Mucosa of rectum (tissue), 2 donors: ENCODE measurements at regions not wholly inside any gene's neighbourhood (a gene's known extent, or its start where the extent isn't known, plus 50 kb on each side); places are given as distances from the start of the nearest gene placed in this dataset.
"Not testable (repeated sequence)": the region's sequence is repeated elsewhere in the genome, so short reads cannot be mapped to it uniquely, and the experiment has no call there.

Source experiments
- H3K27ac ChIP-seq, 2 donors: one replicate each; pipeline ENCODE4 v1.7.0; 2013; ENCODE audit warnings: inconsistent platforms in 2 of 2, low read depth in 2 of 2, low read length in 2 of 2
- H3K27me3 ChIP-seq, 2 donors: one replicate each; pipeline ENCODE4 v1.7.0; 2013; ENCODE audit warnings: low read length in 2 of 2; ENCODE audit not compliant: control insufficient read depth in 2 of 2, insufficient read depth in 2 of 2
- H3K36me3 ChIP-seq, 2 donors: one replicate each; pipeline ENCODE4 v1.7.0; 2013; ENCODE audit warnings: low read length in 2 of 2; ENCODE audit not compliant: control insufficient read depth in 2 of 2, insufficient read depth in 2 of 2
- H3K4me1 ChIP-seq, 2 donors: one replicate each; pipeline ENCODE4 v1.7.0; 2013; ENCODE audit warnings: low read length in 2 of 2, mild to moderate bottlenecking in 1 of 2; ENCODE audit not compliant: control insufficient read depth in 2 of 2, insufficient read depth in 2 of 2
- H3K4me3 ChIP-seq, 2 donors: one replicate each; pipeline ENCODE4 v1.7.0; 2013; ENCODE audit warnings: low read length in 2 of 2
- H3K9ac ChIP-seq, 2 donors: one replicate each; pipeline ENCODE4 v1.7.0; 2013; ENCODE audit warnings: low read length in 2 of 2, low read depth in 1 of 2, mild to moderate bottlenecking in 1 of 2
- H3K9me3 ChIP-seq, 2 donors: one replicate each; pipeline ENCODE4 v1.7.0; 2013; ENCODE audit warnings: low read length in 2 of 2; ENCODE audit not compliant: control insufficient read depth in 2 of 2
- donor health status: healthy.
- donor health status: Normal muscosa, but diverticular disease.

- H3K4me1 ChIP-seq, H3K4me3 ChIP-seq, H3K27me3 ChIP-seq, H3K9me3 ChIP-seq, H3K36me3 ChIP-seq, H3K27ac ChIP-seq, H3K9ac ChIP-seq: not testable (repeated sequence)
Measured at GRCh38 chr1:146513754-146514153, 284.9 kb upstream of the NOTCH2NLA start.

DNA sequence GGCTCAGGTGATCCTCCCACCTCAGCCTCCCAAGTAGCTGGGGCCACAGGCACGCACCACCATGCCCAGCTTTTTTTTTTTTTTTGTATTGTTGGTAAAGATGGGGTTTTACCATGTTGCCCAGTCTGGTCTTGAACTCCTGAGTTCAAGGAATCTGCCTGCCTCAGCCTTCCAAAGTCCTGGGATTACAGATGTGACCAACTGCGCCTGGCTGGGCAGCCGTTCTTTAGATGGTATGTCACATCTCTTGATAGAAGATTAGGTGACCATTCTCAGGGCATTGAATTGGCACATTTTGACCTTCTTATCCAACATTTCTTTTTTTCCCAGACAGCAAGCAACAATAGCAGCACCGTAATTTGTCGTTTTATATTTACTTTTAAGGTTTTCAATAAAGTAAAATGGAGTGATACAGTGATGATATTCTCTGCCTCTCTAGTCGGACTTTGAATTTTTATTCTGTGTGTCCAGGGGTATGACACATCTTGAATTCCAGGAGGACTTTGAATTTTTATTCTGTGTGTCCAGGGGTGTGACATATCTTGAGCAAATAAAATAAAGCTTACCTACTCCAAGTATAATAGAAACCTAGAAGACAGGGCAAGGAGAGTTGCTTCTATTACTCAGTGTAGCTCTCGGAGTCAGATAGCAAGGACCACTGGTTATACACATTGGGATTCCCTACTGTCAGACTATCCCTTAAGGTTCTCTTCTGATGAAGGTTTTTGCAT lies 282.4 kb upstream of the NOTCH2NLA start:
- H3K27me3 ChIP-seq, H3K27ac ChIP-seq, H3K36me3 ChIP-seq, H3K9me3 ChIP-seq, H3K4me1 ChIP-seq, H3K4me3 ChIP-seq, H3K9ac ChIP-seq: not testable (repeated sequence)

DNA sequence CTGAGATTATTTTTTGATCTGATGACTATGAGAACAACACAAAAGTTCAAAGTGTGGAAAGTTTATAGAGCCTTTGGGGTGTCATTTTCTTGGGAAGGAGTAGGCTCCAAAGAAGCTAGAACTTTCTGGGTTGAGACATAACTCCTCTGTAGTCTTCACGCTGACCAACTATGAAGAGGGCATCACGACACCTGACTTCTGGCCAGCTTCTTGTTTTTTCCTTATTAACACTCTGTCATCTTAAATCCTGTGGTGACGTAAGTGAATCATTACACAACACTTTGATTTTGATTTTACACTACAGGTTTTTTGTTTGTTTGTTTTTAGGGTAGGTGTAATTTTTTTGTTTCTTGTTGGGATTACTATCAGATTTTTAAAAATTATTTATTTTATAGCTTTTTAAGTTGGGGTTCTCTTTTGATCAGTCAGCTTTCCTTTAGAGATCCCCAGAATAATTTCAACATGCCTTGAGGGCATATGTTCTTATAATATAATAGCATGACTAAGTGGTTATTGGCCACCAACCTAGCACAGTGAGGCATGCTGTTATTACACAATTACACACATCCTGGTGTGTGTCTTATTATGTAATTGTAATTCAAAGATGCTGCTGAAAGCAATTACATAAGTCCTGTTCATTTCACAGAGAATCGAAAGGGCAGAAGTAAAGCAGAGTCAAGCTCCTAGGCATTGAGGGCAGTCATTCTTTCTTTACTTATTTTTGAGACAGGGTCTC lies 281.6 kb upstream of the NOTCH2NLA start:
- not testable (repeated sequence) for H3K4me3 ChIP-seq, H3K9ac ChIP-seq, H3K27ac ChIP-seq, H3K27me3 ChIP-seq, H3K4me1 ChIP-seq, H3K36me3 ChIP-seq, H3K9me3 ChIP-seq

DNA sequence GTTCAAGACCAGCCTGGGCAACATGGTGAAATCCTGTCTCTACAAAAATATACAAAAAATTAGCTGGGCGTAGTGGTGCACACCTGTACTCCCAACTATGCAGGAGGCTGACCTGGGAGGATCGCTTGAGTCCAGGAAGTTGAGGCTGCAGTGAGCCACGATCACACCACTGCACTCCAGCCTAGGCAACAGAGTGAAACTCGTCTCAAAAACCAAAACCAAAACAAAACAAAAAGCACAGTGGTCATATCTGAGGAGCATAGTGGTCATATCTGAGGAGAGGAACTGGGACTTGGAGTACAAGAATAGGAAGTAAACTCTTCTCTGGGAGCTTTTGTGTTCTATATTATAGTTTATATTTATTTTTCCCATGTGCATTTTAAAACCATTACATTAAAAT lies 275.3 kb upstream of the NOTCH2NLA start:
- not testable (repeated sequence) for H3K9me3 ChIP-seq, H3K4me3 ChIP-seq, H3K4me1 ChIP-seq, H3K27me3 ChIP-seq, H3K27ac ChIP-seq, H3K9ac ChIP-seq, H3K36me3 ChIP-seq

GRCh38 chr1:146487555-146487954 lies 258.7 kb upstream of the NOTCH2NLA start:
- H3K4me3 ChIP-seq, H3K27me3 ChIP-seq, H3K9ac ChIP-seq, H3K4me1 ChIP-seq, H3K9me3 ChIP-seq, H3K27ac ChIP-seq, H3K36me3 ChIP-seq: not testable (repeated sequence)

- H3K4me1 ChIP-seq, H3K27ac ChIP-seq, H3K9me3 ChIP-seq, H3K9ac ChIP-seq, H3K27me3 ChIP-seq, H3K36me3 ChIP-seq, H3K4me3 ChIP-seq: not testable (repeated sequence)
Measured at GRCh38 chr1:146487155-146487554, 258.3 kb upstream of the NOTCH2NLA start.

DNA sequence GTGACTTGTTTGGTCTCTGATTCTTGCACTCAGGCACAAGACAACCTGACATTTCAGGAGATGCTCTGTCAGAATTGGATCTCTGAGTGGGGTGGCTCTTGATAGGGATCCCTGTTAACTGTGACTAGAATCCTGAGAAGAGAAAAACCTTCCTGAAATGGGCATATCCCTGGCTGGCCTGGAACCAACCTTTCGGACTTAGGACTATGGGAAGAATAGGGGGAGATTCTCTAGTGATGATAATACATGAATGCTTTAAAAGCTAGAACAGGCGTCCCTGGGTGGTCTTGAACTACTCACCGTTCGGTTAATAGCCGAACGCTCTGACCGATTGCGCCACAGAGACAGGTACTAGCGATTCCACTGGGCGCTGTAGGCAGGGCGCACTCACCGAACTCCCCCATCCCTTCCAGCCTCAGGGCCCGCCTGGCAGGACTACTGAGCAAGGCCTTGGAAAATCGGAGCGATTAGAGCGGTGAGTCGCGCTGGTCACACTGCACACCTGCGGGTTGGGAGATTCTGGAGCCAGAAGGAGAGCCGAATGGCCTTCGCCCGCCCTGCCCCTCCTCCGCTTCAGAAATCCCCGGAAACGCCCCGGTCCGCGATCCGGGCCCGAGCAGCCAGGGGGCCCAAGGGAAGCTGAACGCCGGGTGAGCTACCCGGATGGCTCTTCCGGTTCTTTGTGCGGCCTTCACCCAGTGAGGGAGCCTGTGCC lies 257.6 kb upstream of the NOTCH2NLA start:
- not testable (repeated sequence) for H3K27ac ChIP-seq, H3K4me1 ChIP-seq, H3K9me3 ChIP-seq, H3K36me3 ChIP-seq, H3K4me3 ChIP-seq, H3K9ac ChIP-seq, H3K27me3 ChIP-seq

- not testable (repeated sequence) for H3K9ac ChIP-seq, H3K9me3 ChIP-seq, H3K36me3 ChIP-seq, H3K27ac ChIP-seq, H3K4me1 ChIP-seq, H3K27me3 ChIP-seq, H3K4me3 ChIP-seq
Measured at GRCh38 chr1:146484195-146484594, 255.4 kb upstream of the NOTCH2NLA start.

- not testable (repeated sequence) for H3K4me1 ChIP-seq, H3K27ac ChIP-seq, H3K9ac ChIP-seq, H3K27me3 ChIP-seq, H3K36me3 ChIP-seq, H3K4me3 ChIP-seq, H3K9me3 ChIP-seq
Measured at GRCh38 chr1:146479188-146479587, 250.4 kb upstream of the NOTCH2NLA start.

DNA sequence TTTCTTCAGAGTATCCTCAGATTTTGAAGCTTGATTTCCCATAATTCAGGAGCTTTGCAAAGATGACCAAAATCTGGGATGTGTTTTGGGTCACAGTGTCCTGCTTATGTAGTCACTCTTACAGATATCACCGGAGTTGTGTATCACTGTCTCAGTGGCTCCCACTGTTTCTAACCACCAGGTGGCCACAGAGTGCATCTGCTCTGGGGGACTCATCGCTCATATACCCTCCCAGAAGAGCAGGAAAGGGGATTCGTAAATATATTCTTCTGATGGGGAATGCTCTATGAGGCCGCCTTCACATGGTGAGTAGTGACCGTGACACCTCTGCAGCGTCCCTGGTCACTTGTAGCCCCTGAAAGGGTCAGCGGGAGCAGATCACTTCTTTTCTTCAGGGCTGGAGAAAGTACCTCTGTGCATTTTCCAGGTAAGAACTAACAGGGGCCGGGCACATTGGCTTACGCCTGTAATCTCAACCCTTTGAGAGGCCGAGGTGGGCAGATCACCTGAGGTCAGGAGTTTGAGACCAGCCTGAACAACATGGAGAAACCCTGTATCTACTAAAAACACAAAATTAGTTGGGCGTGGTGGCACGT lies 249.4 kb upstream of the NOTCH2NLA start:
- not testable (repeated sequence) for H3K4me1 ChIP-seq, H3K36me3 ChIP-seq, H3K27ac ChIP-seq, H3K9me3 ChIP-seq, H3K27me3 ChIP-seq, H3K4me3 ChIP-seq, H3K9ac ChIP-seq
